Activated CD8-positive, alpha-beta T cell treated with anti-CD3 and anti-CD28 coated beads for 36 hours (primary cell): ENCODE measurements at regions not wholly inside any gene's neighbourhood (a gene's known extent, or its start where the extent isn't known, plus 50 kb on each side); places are given as distances from the start of the nearest gene placed in this dataset.

Experiments used
- ATAC-seq: fragments of 200-7000 bp; cut with Tn5 transposase; one replicate; pipeline ENCODE4 v1.10.0; 2021; ENCODE audit warnings: mild to moderate bottlenecking, moderate library complexity
- CTCF ChIA-PET: fragments of 350-600 bp; sonication (Branson Sonifier 250); formaldehyde crosslinking; loops from one replicate; lab custom pipeline; 2021; ENCODE audit warnings: antibody characterized with exemption; lab: Charles Lee
- POLR2A ChIA-PET: fragments of 350-600 bp; sonication (Branson Sonifier 250); formaldehyde crosslinking; loops from one replicate; lab custom pipeline; 2021; ENCODE audit warnings: antibody characterized with exemption; lab: Charles Lee
- DNase-seq: peaks from one replicate; pipeline ENCODE4 v3.0.0-alpha.2; 2020
- H3K27ac Mint-ChIP-seq: one replicate; pipeline ENCODE4 v1.8.0; 2021; ENCODE audit warnings: mild to moderate bottlenecking, mixed read lengths
- H3K27me3 Mint-ChIP-seq: one replicate; pipeline ENCODE4 v1.8.0; 2021; ENCODE audit warnings: mixed read lengths
- H3K36me3 Mint-ChIP-seq: one replicate; pipeline ENCODE4 v1.8.0; 2021; ENCODE audit warnings: low read depth, mixed read lengths
- H3K4me1 Mint-ChIP-seq: one replicate; pipeline ENCODE4 v1.8.0; 2021; ENCODE audit warnings: low read depth, mixed read lengths
- H3K4me3 Mint-ChIP-seq: one replicate; pipeline ENCODE4 v1.8.0; 2021; ENCODE audit warnings: mild to moderate bottlenecking, moderate library complexity, mixed read lengths
- H3K9me3 Mint-ChIP-seq: one replicate; pipeline ENCODE4 v1.8.0; 2021; ENCODE audit warnings: mixed read lengths
- CTCF ChIP-seq: fragments of 200-600 bp; IDR thresholded peaks from one replicate; pipeline ENCODE4 v1.8.0; 2022; ENCODE audit warnings: antibody characterized with exemption, mild to moderate bottlenecking
- intact Hi-C: fragments of 100-400 bp; cut with micrococcal nuclease; formaldehyde crosslinking; loops from one replicate; pipeline ENCODE4 v1.10.0; 2022

GRCh38 chr3:135440233-135440632 lies 525.3 kb upstream of the PPP2R3A start:
- H3K4me1 Mint-ChIP-seq = no peaks in the 10 kb centered on the region
- H3K36me3 Mint-ChIP-seq = no peaks in the 10 kb centered on the region
- H3K27me3 Mint-ChIP-seq = no peaks in the 10 kb centered on the region
- no peak overlapping the region for H3K4me3 Mint-ChIP-seq
- no peak for DNase-seq
- no peak overlapping the region for H3K27ac Mint-ChIP-seq
- no peak for ATAC-seq
- peaks cover 5% of the 10 kb centered on the region for H3K9me3 Mint-ChIP-seq
- intact Hi-C loops = no loop called here
- ChIA-PET CTCF (no interaction called here), POLR2A (no interaction called here)
- TF ChIP-seq CTCF = no peak

GRCh38 chr3:135440746-135441145 lies 524.8 kb upstream of the PPP2R3A start:
- Mint-ChIP-seq H3K36me3 (no peaks in the 10 kb centered on the region), H3K4me3 (no peak overlapping the region), H3K27ac (no peak overlapping the region), H3K4me1 (no peaks in the 10 kb centered on the region), H3K9me3 (peaks cover 5% of the 10 kb centered on the region), H3K27me3 (no peaks in the 10 kb centered on the region)
- ATAC-seq (no peak), DNase-seq (no peak)
- intact Hi-C loops = no loop called here
- ChIA-PET CTCF (no interaction called here), POLR2A (no interaction called here)
- TF ChIP-seq CTCF = no peak

- intact Hi-C loops = no loop called here
- no peak overlapping the region for H3K27ac Mint-ChIP-seq
- CTCF ChIA-PET = no interaction called here
- POLR2A ChIA-PET = no interaction called here
- H3K27me3 Mint-ChIP-seq = no peaks in the 10 kb centered on the region
- H3K4me3 Mint-ChIP-seq = no peak overlapping the region
- no peak for TF ChIP-seq CTCF
- H3K4me1 Mint-ChIP-seq = no peaks in the 10 kb centered on the region
- no peaks in the 10 kb centered on the region for H3K36me3 Mint-ChIP-seq
- H3K9me3 Mint-ChIP-seq = peaks cover 2% of the 10 kb centered on the region
- DNase-seq (no peak), ATAC-seq (no peak)
These were observed 521.5 kb upstream of the PPP2R3A start for GRCh38 chr3:135444058-135444457.

- Mint-ChIP-seq H3K27me3 (no peaks in the 10 kb centered on the region), H3K4me1 (no peaks in the 10 kb centered on the region), H3K4me3 (no peak overlapping the region), H3K27ac (no peak overlapping the region), H3K36me3 (no peaks in the 10 kb centered on the region), H3K9me3 (no peaks in the 10 kb centered on the region)
- ChIA-PET POLR2A (no interaction called here), CTCF (interaction anchor here (1.0 kb wide), 1 partner anchor 9 kb away, joined by 3 read pairs; no protein-coding TSS in a partner anchor)
- TF ChIP-seq CTCF = no peak
- DNase-seq (no peak), ATAC-seq (no peak)
- intact Hi-C loops = no loop called here
These were observed 518.0 kb upstream of the PPP2R3A start for GRCh38 chr3:135447483-135447882.

GRCh38 chr3:135448520-135448919 lies 517.0 kb upstream of the PPP2R3A start:
- Mint-ChIP-seq H3K9me3 (no peaks in the 10 kb centered on the region), H3K27me3 (no peaks in the 10 kb centered on the region), H3K36me3 (no peaks in the 10 kb centered on the region), H3K4me1 (no peaks in the 10 kb centered on the region), H3K4me3 (no peak overlapping the region), H3K27ac (no peak overlapping the region)
- TF ChIP-seq CTCF = no peak
- ChIA-PET POLR2A (interaction anchor here (0.7 kb wide), 1 partner anchor 17 kb away, joined by 4 read pairs; no protein-coding TSS in a partner anchor), CTCF (no interaction called here)
- no peak for ATAC-seq
- no peak for DNase-seq
- intact Hi-C loops = no loop called here
